ENCODE measurements at regions not wholly inside any gene's neighbourhood (a gene's known extent, or its start where the extent isn't known, plus 50 kb on each side); places are given as distances from the start of the nearest gene placed in this dataset.

- TF ChIP-seq RAD21 (IDR thresholded peaks at IDR 0.05; ENCODE audit: low read depth) (no peak), TAF1 (IDR thresholded peaks at IDR 0.05; ENCODE audit: low read depth) (no peak), MAX (IDR thresholded peaks at IDR 0.05) (no peak), REST (IDR thresholded peaks at IDR 0.05; ENCODE audit: low read depth) (no peak), TCF12 (IDR thresholded peaks at IDR 0.05; ENCODE audit: low read depth) (no peak), YY1 (IDR thresholded peaks at IDR 0.05; ENCODE audit: low read depth) (no peak), TEAD4 (IDR thresholded peaks at IDR 0.05) (no peak), EGR1 (IDR thresholded peaks at IDR 0.05) (no peak), NFIC (IDR thresholded peaks at IDR 0.05) (no peak), ZBTB7A (IDR thresholded peaks at IDR 0.05; ENCODE audit: low read depth) (no peak), CEBPB (IDR thresholded peaks at IDR 0.05) (no peak), CREB1 (IDR thresholded peaks at IDR 0.05; ENCODE audit: low read depth) (no peak), EP300 (IDR thresholded peaks at IDR 0.05; ENCODE audit: borderline replicate concordance) (no peak), FOXM1 (IDR thresholded peaks at IDR 0.05; ENCODE audit: borderline replicate concordance, low read depth) (no peak), USF1 (IDR thresholded peaks at IDR 0.05) (no peak)
Observed at GRCh38 chr11:45384711-45385241, 98.6 kb upstream of the SYT13 start.

GRCh38 chr11:45384016-45384415 lies 97.9 kb upstream of the SYT13 start:
- TF ChIP-seq TCF12 (IDR thresholded peaks at IDR 0.05; ENCODE audit: low read depth), result no peak
- TF ChIP-seq TEAD4 (IDR thresholded peaks at IDR 0.05), result no peak

- TF ChIP-seq FOXM1 (IDR thresholded peaks at IDR 0.05; ENCODE audit: borderline replicate concordance, low read depth) (no peak), REST (IDR thresholded peaks at IDR 0.05; ENCODE audit: low read depth) (no peak), TEAD4 (IDR thresholded peaks at IDR 0.05) (no peak), TAF1 (IDR thresholded peaks at IDR 0.05; ENCODE audit: low read depth) (no peak), YY1 (IDR thresholded peaks at IDR 0.05; ENCODE audit: low read depth) (no peak), EGR1 (IDR thresholded peaks at IDR 0.05) (no peak), EP300 (IDR thresholded peaks at IDR 0.05; ENCODE audit: borderline replicate concordance) (no peak), CEBPB (IDR thresholded peaks at IDR 0.05) (no peak), CREB1 (IDR thresholded peaks at IDR 0.05; ENCODE audit: low read depth) (no peak), RAD21 (IDR thresholded peaks at IDR 0.05; ENCODE audit: low read depth) (no peak), TCF12 (IDR thresholded peaks at IDR 0.05; ENCODE audit: low read depth) (no peak), NFIC (IDR thresholded peaks at IDR 0.05) (no peak), MAX (IDR thresholded peaks at IDR 0.05) (no peak), ZBTB7A (IDR thresholded peaks at IDR 0.05; ENCODE audit: low read depth) (no peak)
Observed at GRCh38 chr11:45383224-45383623, 97.1 kb upstream of the SYT13 start.

- no peak for TF ChIP-seq RAD21 (IDR thresholded peaks at IDR 0.05; ENCODE audit: low read depth)
- no peak for TF ChIP-seq YY1 (IDR thresholded peaks at IDR 0.05; ENCODE audit: low read depth)
- TF ChIP-seq EP300 (IDR thresholded peaks at IDR 0.05; ENCODE audit: borderline replicate concordance), result no peak
- no peak for TF ChIP-seq NFIC (IDR thresholded peaks at IDR 0.05)
- TF ChIP-seq USF1 (IDR thresholded peaks at IDR 0.05), result peak; percentile 37
Observed at GRCh38 chr11:45382133-45382878, 96.2 kb upstream of the SYT13 start.

- TF ChIP-seq USF1 (IDR thresholded peaks at IDR 0.05) (no peak), RAD21 (IDR thresholded peaks at IDR 0.05; ENCODE audit: low read depth) (no peak), MAX (IDR thresholded peaks at IDR 0.05) (no peak), CEBPB (IDR thresholded peaks at IDR 0.05) (no peak), EGR1 (IDR thresholded peaks at IDR 0.05) (no peak)
Observed at GRCh38 chr11:45379162-45379863, 93.2 kb upstream of the SYT13 start.

Data from Ishikawa (cell line).